ENCODE measurements at regions not wholly inside any gene's neighbourhood (a gene's known extent, or its start where the extent isn't known, plus 50 kb on each side); places are given as distances from the start of the nearest gene placed in this dataset.

GRCh38 chr22:47802421-47802820 lies 1040.0 kb downstream of the TBC1D22A start:
- FAIRE-seq (no peak), DNase-seq (ENCODE audit: low spot score) (no peak)

- DNase-seq (ENCODE audit: low spot score): no peak
- no peak for FAIRE-seq
Observed at GRCh38 chr22:47801541-47802245, 1039.2 kb downstream of the TBC1D22A start.

- no peak for FAIRE-seq
- no peak for DNase-seq (ENCODE audit: low spot score)
Observed at GRCh38 chr22:47798229-47798628, 1035.8 kb downstream of the TBC1D22A start.

GRCh38 chr22:47797342-47797945 lies 1035.0 kb downstream of the TBC1D22A start:
- DNase-seq (ENCODE audit: low spot score) (no peak), FAIRE-seq (no peak)

- FAIRE-seq: no peak
- DNase-seq (ENCODE audit: low spot score): no peak
Observed at GRCh38 chr22:47796128-47796908, 1033.9 kb downstream of the TBC1D22A start.

- no peak for DNase-seq (ENCODE audit: low spot score)
- FAIRE-seq: no peak
Observed at GRCh38 chr22:47795477-47796127, 1033.2 kb downstream of the TBC1D22A start.

- no peak for DNase-seq (ENCODE audit: low spot score)
- no peak for FAIRE-seq
Observed at GRCh38 chr22:47794851-47795250, 1032.4 kb downstream of the TBC1D22A start.

GRCh38 chr22:47793304-47794101 lies 1031.1 kb downstream of the TBC1D22A start:
- no peak for DNase-seq (ENCODE audit: low spot score)
- no peak for FAIRE-seq

GRCh38 chr22:47789171-47789570 lies 1026.7 kb downstream of the TBC1D22A start:
- DNase-seq (ENCODE audit: low spot score) (no peak), FAIRE-seq (no peak)

- DNase-seq (ENCODE audit: low spot score) (no peak), FAIRE-seq (no peak)
Observed at GRCh38 chr22:47788461-47788860, 1026.0 kb downstream of the TBC1D22A start.

- FAIRE-seq (no peak), DNase-seq (ENCODE audit: low spot score) (no peak)
Observed at GRCh38 chr22:47787501-47788227, 1025.2 kb downstream of the TBC1D22A start.

- FAIRE-seq: no peak
- no peak for DNase-seq (ENCODE audit: low spot score)
Observed at GRCh38 chr22:47786650-47787290, 1024.3 kb downstream of the TBC1D22A start.

GRCh38 chr22:47784991-47785390 lies 1022.5 kb downstream of the TBC1D22A start:
- FAIRE-seq: no peak
- DNase-seq (ENCODE audit: low spot score): no peak

- FAIRE-seq: no peak
Observed at GRCh38 chr22:47784367-47784983, 1022.0 kb downstream of the TBC1D22A start.

GRCh38 chr22:47783433-47784366 lies 1021.2 kb downstream of the TBC1D22A start:
- no peak for FAIRE-seq
- no peak for DNase-seq (ENCODE audit: low spot score)

More at GRCh38 chr22:47784367-47784983, 1022.0 kb downstream of the TBC1D22A start:
- DNase-seq (ENCODE audit: low spot score): no peak

- no peak for DNase-seq (ENCODE audit: low spot score)
- no peak for FAIRE-seq
Observed at GRCh38 chr22:47782328-47783075, 1020.1 kb downstream of the TBC1D22A start.

- FAIRE-seq (no peak), DNase-seq (ENCODE audit: low spot score) (no peak)
Observed at GRCh38 chr22:47781427-47782111, 1019.1 kb downstream of the TBC1D22A start.

Measured in RCC 7860 (cell line).